GM21786 (cell line): ENCODE measurements at regions not wholly inside any gene's neighbourhood (a gene's known extent, or its start where the extent isn't known, plus 50 kb on each side); places are given as distances from the start of the nearest gene placed in this dataset.

Experiments used
- ATAC-seq: cut with Tn5 transposase; IDR thresholded peaks from one replicate; pipeline ENCODE4 v1.9.1; 2021; ENCODE audit not compliant: unreplicated experiment

DNA sequence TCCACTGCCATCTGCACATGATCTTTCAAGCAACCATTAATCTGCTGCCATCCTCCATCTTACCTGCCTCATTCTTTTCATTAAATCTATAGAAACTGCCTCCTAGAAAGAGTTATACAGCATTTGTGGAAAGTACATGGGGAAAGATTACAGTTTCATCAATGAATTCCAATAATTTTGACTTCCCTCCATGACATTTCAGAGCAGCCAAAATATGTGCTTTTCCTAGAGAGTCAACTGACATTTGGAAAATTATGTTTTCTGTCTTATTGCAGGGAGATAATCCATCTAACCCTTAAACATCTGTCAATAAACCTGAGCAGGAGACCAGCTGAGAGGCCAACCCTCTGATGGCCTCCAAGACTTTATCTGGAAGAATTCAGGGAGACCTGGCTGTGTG, 147.0 kb upstream of the CDH5 start:
- ATAC-seq: no peak

DNA sequence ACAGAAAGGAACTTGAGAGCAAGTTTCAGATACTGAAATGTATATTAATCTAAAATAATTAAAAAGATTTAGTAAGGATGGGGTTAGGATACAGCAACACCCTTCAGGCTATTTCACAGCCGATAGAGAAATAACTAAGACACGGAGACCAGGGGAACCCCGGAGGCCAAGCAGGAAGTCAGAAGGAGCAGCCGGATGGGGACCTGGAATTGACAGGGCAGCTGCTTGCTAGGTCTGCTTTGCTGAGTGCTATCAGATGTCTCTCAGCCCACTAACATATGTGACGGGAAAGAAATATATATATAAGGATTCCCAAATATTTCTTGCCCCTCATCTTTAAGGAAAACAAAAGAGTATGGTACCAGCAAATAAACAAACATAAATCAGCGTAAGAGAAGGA, 154.1 kb upstream of the CDH5 start:
- ATAC-seq: no peak

DNA sequence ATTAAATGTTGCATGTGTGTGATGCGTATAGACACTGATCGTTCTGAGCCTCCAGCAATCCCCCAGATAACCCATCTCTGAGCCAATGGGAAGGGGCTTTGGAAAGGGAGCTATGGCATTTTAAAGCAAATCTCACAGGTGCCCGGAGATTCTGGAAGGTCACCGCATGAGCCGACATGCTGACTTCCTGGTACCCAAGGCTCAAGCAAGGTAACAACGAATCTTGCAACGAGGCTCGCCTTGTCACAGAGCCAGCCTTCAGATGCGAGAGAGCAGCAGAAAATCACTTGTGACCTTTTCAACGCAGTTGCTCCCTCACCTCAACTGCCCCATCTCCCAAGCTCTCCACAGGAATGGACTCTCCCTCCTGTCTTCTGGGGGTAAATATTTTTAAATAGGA, 154.8 kb upstream of the CDH5 start:
- no peak for ATAC-seq

DNA sequence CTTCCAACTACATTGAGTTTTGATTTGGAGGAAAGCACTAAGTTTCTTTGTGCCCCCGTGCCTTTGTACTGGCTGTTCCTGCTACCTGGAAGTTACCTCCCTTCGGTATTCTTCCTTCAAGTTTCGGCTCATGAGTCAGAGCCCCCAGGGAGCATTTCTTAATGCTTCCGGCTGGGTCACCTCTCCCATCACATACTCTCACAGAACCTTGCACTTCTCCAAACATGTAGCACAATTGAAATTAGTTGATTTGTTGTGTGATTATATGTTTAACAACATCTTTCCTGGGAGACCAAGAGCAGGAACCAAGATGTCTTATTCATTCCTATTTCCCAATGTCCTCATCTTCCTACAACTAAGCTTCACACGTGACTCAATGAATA, 158.6 kb upstream of the CDH5 start:
- ATAC-seq: no peak

DNA sequence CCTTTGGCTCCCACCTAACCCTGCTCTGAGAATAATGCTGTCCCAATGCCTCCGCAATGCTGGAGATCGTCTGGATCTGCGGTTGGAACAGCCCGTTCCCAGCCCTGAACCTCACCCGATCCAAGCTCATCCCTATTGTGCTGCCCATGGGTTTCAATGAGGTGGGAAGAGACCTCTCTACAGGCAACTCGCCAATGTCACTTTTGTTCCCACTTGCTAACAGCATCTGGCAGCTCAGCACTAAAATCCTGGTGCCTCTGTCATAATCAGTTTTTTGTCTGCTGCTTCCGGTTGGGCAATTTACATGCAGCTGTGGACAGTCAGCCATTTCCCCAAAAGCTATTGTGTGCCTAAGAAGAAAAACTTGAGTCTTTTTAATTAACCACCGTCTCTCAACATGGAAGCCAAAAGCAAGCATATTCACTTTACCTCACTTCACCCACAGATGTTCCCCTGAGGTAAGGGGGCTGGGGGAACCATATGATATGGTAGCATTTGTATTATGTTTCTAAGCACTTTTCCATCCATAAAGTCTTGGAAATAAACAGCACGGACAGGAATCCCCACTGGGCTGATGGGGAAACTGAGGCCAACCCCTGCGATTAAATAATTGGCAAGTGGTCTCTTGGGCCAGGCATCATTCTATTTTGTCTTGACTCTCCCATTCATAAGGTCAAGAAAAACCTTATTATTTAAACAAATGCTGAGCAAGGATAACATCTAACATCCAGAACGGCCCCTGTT, 159.2 kb upstream of the CDH5 start:
- ATAC-seq: no peak

DNA sequence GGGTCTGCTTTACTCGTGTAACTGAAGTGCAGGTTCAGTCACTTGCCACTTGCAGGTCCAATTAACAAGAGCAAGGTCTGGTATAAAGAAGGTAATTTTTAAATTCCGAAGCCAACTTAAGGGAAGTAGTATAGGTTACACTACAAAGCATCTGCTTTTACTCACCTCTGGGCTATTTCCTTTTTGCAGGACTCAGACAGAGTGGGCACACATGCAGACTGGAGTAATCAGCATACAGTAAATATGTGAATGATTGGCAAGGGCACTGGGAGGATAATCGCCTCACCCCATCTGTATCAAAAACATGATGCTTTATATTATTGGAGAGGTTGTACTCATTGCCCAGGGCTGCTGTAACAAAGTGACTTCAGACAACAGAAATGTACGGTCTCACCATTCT, 160.1 kb upstream of the CDH5 start:
- ATAC-seq: no peak

DNA sequence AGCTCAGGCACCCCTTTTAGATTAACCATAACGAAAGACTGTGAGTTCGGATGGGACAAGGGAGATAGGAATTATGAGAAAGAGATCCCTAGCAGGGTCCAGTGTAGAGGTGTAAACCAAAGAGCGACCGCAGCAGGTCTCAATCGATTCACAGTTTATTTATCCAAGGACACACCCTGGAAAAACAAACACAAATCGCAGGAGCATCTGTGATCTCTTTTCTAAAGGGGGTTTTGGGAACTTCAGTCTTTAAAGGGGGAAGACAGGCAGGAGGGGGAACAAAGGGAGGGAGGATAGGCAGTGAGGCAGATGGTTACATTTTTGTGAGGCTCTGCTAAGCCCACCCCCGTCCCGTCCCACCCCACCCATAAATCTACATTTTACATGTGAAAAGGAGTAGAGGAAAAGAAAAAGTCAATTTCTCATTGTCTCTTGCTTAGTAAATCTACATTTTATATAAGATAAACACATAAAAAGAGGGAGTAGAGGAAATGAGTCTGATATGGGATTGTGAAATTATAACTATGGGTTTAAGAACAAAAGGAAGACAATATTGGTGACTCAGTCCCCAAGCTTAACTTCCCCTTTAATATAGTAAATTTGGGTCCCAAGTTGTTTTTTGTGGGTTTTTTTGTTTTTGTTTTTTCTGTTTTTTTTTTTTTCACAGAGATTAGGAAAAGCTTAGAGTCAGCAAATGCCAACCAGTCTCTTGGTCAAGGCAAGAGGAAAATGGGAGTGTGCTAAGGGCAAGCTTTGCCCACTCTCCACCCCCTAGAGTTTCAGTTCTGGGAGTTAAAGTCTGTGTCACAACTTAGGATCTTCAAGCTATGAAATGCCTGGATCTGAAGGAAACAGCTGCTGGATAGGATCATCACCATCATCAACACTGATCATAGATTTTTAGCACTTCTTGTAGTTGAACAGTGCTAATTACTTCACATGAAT, 160.9 kb upstream of the CDH5 start:
- no peak for ATAC-seq

DNA sequence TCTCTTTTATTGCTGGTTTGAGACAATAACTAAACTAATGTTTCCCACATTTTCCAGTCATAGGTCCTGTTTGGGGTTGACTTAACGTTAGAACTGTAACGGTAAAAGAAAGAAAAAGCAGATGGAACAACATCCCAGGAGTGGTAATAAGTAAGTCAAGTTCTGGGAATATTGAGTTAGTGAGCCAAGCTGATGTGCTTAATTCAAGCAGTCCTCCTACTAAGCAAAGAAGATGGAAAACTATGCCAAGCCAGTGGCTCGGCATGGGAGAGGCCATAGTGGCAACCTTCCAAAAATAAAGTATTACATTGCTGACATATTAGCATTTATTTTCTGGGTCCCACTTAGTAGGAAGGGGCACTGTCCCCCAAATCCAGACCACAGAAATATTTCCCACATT, 161.7 kb upstream of the CDH5 start:
- ATAC-seq: no peak

DNA sequence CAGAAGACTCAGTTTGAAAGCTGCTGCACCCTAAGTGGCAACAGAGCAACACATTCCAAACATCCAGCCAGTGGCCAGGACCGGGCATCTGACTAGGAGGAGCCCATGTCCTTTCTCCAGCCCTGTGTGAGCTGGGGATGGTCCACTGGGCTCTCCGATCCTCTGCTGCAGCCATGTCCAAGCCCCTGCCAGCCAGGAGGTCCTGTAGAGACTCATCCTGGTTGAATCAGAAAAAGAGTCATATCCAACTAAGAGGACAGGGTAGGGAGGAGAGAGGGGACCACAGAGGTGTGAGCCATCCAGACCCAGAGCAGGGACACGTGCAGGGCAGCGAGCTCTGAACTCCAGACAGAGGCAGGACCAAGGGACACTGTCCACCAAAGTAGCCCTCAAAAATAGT, 163.0 kb upstream of the CDH5 start:
- ATAC-seq: no peak

DNA sequence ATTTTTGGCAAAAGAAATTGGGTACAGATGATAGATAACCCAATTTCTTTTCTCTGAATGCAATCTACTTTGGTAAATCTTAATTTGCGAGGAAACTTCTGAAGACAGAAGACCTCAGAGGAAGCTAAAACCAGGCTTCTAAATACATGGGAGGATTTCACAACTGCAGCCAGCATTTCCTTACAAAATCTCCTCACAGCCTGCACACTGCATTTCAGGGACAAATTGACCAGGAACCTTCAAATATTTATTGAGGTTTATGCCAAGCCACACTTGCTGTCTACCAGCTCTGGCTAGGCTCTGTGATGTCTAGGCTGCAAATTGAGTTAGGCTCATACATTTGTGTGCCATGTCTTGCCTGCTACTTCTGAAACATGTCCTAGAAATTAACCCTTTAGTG, 167.3 kb upstream of the CDH5 start:
- ATAC-seq: no peak

DNA sequence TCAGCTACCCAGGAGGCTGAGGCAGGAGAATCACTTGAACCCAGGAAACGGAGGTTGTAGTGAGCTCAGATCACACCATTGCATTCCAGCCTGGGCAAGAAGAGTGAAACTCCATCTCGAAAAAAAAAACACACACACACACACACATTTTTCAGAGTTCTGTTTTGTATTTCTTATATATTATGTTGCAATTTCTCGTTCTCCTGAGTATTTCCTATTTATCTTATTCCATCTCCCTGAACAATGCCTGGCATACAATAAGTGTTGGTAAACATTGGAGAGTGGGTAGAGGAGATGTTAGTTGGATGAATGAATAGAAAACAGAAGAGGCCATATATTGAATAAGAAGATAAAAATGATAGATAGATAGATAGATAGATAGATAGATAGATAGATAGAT, 167.8 kb upstream of the CDH5 start:
- ATAC-seq: no peak

DNA sequence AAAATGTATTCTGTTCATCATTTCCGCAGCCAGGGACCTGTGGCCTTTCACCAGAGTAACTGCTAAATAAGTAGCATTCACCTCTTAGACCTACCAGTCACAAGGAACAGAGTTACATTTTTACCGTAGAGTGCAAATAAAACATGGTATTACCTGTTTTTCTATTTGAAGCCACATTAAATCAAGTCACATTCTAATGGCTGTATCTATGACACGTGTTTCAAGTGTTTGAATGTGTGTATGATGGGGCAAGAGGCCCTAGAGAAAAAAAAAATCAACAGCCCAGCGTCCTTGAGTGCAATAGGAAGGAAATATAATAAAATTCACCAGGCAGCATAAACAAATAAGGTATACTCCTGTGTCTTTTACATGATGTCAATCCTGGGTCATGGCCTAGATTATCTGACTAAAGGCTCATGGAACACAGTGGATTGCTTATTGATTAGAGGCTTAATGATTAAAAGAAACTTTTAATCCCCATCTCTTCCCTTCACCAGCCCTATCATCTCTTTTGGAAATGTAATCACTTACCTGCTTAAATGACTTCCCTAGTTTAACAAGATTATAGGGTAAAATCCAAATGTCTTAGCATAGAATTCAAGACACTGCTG, 168.7 kb upstream of the CDH5 start:
- no peak for ATAC-seq

DNA sequence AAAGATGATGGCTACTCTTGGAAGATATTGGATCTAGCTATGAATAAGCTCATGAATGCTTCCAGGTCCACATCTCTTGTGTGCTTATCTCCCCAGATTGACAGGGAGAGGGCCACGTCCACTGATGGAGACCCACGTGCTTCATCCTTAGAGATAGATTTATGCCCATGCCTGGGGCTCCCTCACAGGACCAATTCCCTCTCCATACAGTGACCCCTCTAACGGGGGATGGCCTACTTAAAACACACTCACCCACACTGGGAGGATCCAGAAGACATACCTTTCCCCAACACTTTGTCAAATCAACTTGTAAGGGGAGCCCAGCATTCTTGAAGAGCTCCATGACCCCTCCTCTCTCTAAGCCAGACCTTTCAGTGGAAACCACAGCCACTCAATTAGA, 169.7 kb upstream of the CDH5 start:
- no peak for ATAC-seq

DNA sequence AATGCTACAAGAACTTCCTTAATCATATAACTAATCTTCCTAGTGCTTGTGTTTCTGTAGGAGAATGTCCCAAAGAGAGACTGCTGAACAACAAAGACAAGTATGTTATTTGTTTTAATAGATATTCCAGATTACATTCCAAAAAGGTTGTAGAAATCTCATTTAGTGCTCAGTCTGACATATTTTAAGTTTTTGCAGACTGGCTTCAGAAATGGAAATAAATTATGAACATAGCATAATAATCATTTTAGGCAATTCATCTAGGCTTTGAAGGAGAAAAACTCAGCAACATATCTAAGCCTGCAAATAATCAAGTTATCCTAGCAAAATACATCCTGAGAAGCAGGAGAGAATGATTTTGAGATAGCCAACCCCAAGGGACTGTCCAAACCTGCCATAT, 171.6 kb upstream of the CDH5 start:
- no peak for ATAC-seq

DNA sequence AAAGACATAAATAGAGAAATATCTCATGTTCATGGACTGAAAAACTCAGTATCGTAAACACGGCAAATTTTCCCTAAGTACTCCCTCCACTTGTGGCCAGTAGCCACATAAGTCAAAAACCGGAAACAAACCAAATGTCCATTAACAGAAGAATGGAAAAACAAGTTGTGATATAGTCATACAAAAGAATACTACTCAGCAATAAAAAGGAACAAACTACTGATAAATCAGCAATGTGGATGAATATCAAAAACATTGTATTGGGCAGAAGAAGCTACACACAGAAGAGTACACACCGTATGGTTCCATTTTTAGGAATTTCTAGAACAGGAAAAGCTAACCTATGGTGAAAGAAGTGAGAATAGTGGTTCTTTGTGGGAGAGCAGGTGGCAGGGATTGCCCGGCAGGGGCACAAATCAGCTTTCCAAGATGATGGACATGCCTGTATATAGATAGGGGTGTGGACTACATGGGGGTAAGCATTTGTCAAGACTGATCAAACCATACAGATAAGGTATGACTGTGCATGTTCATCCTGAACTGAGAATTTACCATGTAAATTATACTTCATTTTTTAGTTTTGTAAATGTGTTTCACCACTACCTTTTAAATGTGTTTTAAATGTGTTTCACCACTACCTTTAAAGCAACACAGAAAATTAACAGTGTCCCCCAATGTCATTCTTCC, 172.8 kb upstream of the CDH5 start:
- ATAC-seq: no peak

DNA sequence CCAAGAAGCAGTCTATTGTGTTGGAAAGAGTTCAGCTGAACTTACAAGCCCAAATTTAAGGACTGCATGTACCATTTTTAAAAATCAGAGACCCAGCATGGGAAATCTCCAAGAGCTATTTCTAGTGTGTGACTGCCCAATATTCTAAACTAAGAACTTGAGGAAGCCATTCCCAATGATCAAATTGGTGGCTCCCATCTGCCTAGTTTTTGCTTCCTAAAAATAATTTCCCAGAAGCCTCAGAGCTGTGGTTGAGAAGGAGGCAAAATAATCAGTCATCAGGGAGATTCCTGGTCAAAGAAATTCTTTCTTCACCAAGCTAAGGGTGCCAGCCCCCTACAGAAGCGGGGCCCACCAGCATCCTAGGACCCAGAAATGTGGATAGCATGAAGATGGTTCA, 176.1 kb upstream of the CDH5 start:
- ATAC-seq: no peak

DNA sequence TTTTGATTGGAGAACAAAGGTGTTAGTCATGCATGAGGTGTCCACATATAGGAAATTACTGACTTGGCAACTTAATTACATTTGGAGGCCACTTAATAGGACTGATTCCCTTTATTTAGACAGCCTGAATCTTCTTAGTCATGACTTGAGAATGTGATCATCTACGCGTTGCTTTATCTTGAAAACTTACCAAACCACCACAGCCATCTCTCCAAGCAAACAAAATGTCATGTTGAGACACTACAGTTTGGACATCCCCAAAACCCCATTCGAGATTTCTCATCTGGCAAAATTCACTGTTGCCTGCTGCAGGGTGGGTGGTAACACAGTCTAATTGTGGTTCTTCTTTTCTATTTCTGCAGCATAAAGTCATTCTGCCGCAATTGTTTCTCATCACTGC, 176.5 kb upstream of the CDH5 start:
- ATAC-seq: no peak

DNA sequence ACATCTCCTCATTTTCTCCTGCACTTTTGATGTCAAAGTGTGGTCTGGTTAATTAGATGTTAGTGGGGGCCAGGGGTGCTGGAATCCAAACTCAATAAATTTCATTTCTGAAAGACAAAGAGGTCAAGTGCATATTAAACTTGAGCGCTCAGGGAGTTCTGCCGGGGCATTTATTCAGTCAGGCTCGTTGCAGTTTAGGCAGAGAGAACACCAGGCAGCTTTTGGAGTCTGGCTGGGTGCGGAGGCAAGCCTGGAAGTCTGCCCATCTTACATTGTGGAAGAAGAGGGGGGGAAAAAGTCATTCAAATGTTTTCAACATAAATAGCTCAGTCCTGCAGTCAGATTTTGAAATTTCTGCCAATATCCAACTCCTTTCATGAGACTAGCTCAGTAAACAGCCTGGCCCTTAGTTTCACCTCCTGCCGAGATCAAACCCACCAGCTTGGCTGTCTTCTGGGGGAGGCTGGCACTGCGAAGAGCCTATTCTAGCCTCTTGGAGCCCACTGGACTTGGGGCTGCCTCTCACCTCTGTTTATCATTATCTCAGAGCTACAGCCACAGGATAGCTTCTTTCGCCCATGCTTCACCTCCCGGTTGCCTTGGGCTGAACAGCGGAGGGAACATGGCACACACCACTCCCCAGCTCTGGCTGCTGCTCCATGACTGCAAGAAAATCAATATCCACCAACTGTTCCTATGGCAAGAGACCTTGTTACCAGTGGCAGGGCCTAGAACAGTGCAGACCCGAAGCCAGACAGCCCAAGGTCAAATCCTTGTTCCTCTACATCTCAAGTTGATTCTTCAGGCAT, 177.4 kb upstream of the CDH5 start:
- ATAC-seq: no peak

DNA sequence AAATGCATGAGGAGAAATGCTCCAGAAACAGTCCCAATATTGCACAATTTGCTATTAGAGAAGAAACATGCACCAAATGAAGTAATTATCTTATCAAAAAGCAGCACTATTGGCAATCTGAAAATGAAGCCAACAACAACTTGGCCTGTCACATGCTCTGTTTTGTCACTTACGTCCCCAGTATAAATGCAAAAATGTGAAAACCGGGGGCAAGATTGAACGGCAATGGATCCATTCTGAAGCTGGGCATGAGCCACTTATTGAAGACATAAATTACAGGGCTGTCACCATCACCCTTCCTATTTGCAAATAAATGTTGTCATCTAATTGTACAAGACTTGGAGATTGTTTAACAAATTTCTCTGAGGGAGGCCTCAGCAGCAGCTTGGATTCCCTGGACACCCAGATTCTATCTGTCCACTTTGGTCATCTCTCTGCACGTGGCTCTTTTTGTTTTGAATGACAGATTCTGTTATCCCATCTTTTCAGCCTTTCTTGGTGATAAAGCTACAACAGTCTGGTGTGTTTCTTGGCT, 180.2 kb upstream of the CDH5 start:
- ATAC-seq: no peak

DNA sequence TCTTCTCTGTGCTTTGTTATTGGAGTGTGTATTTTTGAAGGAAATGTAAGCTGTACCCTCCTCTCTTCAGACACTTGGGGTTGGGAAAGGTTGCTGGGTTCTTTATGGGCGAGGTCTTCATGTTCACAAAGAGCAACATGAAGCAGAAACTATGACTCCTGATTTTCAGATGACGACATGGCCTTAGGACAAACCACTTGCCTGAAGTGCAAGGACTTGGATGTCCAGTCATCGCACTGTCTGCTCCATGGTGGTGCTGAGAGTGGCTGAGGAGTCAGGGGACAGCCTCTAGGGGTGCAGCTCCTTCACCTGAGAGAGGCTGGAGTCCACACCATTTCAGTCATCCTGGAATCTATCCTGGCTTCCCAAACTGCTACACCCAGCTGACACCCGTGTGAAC, 183.9 kb upstream of the CDH5 start:
- ATAC-seq: no peak
